C4-2B (cell line): ENCODE measurements at regions not wholly inside any gene's neighbourhood (a gene's known extent, or its start where the extent isn't known, plus 50 kb on each side); places are given as distances from the start of the nearest gene placed in this dataset.

ENCODE experiments used
- H3K27ac ChIP-seq: fragments of 450-650 bp; 2 replicates; pipeline ENCODE4 v1.5.1; 2017
- ZFX ChIP-seq: fragments of 450-650 bp; IDR thresholded peaks from 2 replicates; pipeline ENCODE4 v1.6.1; 2017
- TF ChIP-seq, protein P1 (sequence below): fragments of 450-650 bp; conservative IDR thresholded peaks from 2 replicates; pipeline ENCODE4 v1.5.1; 2017; ENCODE audit warnings: mild to moderate bottlenecking

GRCh38 chr1:177891809-177892208, 78.0 kb downstream of the SEC16B start:
- no peak for TF ChIP-seq ZFX
- TF ChIP-seq, protein P1, sequence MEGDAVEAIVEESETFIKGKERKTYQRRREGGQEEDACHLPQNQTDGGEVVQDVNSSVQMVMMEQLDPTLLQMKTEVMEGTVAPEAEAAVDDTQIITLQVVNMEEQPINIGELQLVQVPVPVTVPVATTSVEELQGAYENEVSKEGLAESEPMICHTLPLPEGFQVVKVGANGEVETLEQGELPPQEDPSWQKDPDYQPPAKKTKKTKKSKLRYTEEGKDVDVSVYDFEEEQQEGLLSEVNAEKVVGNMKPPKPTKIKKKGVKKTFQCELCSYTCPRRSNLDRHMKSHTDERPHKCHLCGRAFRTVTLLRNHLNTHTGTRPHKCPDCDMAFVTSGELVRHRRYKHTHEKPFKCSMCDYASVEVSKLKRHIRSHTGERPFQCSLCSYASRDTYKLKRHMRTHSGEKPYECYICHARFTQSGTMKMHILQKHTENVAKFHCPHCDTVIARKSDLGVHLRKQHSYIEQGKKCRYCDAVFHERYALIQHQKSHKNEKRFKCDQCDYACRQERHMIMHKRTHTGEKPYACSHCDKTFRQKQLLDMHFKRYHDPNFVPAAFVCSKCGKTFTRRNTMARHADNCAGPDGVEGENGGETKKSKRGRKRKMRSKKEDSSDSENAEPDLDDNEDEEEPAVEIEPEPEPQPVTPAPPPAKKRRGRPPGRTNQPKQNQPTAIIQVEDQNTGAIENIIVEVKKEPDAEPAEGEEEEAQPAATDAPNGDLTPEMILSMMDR = no peak
- no peak overlapping the region for H3K27ac ChIP-seq

- H3K27ac ChIP-seq = no peak overlapping the region
- no peak for TF ChIP-seq ZFX
- TF ChIP-seq, protein P1 = no peak
Measured at GRCh38 chr1:177890479-177890878, 79.4 kb downstream of the SEC16B start.

GRCh38 chr1:177884479-177885021, 85.3 kb downstream of the SEC16B start:
- TF ChIP-seq, protein P1 = no peak
- TF ChIP-seq ZFX = no peak
- H3K27ac ChIP-seq = no peak overlapping the region

DNA sequence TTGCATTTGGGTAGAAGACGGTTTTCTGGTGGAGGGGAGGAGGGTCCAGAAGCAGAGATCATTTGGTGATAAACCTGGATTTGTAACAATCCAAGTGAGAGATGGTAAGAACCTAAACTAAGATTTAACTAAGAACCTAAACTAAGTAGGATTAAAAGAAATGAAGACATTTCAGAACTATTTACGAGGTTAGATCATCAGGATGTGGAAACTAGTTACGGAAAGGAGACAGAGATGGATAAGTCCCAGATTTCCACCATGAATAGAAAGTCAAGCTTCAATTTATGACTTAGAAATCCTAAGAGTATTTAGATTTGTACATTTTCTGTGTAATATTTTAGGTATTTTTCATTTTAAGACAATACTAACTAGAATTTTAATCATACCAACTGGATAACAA, 86.3 kb downstream of the SEC16B start:
- H3K27ac ChIP-seq = no peak overlapping the region
- TF ChIP-seq ZFX = no peak
- TF ChIP-seq, protein P1 = no peak

- no peak for TF ChIP-seq ZFX
- TF ChIP-seq, protein P1 = no peak
- no peak overlapping the region for H3K27ac ChIP-seq
Measured at GRCh38 chr1:177880339-177880891, 89.4 kb downstream of the SEC16B start.

GRCh38 chr1:177877086-177877485, 92.8 kb downstream of the SEC16B start:
- no peak overlapping the region for H3K27ac ChIP-seq
- no peak for TF ChIP-seq ZFX
- TF ChIP-seq, protein P1 = no peak

GRCh38 chr1:177873238-177873637, 96.6 kb downstream of the SEC16B start:
- TF ChIP-seq, protein P1 = no peak
- TF ChIP-seq ZFX = no peak
- H3K27ac ChIP-seq = peak overlapping the region; percentile 73
